GM13977 (cell line): ENCODE measurements at regions not wholly inside any gene's neighbourhood (a gene's known extent, or its start where the extent isn't known, plus 50 kb on each side); places are given as distances from the start of the nearest gene placed in this dataset.
"Not testable (repeated sequence)": the region's sequence is repeated elsewhere in the genome, so short reads cannot be mapped to it uniquely, and the experiment has no call there.

Experiments
- DNase-seq: peaks from one replicate; pipeline ENCODE4 v3.0.0; 2012; ENCODE audit warnings: low spot score
- in situ Hi-C: fragments of 300-500 bp; cut with MboI; formaldehyde crosslinking; loops from one replicate; pipeline ENCODE4 v1.12.0; 2022; ENCODE audit warnings: low sequenced_read_pairs, low pct_unique_long_range_greater_than_20kb, mixed read lengths, inconsistent platforms; ENCODE audit not compliant: unreplicated experiment
- TF ChIP-seq, protein P1 (sequence below): IDR thresholded peaks from 2 replicates; pipeline ENCODE4 v1.5.1; 2012; ENCODE audit warnings: mild to moderate bottlenecking, control low read depth; ENCODE audit not compliant: insufficient read depth; ENCODE audit errors: extremely low read depth, missing control alignments

GRCh38 chr10:37552881-37553280 lies 304.5 kb downstream of the ZNF248 start:
- in situ Hi-C loops: no loop called here
- DNase-seq: no peak
- TF ChIP-seq, protein P1, sequence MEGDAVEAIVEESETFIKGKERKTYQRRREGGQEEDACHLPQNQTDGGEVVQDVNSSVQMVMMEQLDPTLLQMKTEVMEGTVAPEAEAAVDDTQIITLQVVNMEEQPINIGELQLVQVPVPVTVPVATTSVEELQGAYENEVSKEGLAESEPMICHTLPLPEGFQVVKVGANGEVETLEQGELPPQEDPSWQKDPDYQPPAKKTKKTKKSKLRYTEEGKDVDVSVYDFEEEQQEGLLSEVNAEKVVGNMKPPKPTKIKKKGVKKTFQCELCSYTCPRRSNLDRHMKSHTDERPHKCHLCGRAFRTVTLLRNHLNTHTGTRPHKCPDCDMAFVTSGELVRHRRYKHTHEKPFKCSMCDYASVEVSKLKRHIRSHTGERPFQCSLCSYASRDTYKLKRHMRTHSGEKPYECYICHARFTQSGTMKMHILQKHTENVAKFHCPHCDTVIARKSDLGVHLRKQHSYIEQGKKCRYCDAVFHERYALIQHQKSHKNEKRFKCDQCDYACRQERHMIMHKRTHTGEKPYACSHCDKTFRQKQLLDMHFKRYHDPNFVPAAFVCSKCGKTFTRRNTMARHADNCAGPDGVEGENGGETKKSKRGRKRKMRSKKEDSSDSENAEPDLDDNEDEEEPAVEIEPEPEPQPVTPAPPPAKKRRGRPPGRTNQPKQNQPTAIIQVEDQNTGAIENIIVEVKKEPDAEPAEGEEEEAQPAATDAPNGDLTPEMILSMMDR: no peak

DNA sequence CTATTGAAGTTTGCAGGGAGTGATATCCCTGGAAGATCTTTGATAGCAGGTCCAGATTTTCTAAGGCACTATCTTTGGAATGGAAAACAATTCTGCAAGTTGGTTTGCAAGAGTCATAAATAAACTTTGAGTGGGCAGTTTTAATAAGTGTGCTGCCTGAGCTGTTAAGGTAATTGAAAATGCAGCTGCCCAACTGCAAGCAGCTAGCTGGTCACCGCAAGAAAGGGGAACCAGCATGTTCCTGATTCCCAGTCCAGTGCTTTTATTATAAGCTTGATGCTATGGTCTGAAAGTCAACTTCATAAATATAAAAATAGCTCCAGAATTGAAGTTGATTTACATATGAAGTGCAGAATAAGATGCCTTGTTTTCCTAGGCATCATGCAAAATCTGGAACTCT lies 308.4 kb downstream of the ZNF248 start:
- DNase-seq: no peak
- in situ Hi-C loops: no loop called here
- TF ChIP-seq, protein P1: no peak

DNA sequence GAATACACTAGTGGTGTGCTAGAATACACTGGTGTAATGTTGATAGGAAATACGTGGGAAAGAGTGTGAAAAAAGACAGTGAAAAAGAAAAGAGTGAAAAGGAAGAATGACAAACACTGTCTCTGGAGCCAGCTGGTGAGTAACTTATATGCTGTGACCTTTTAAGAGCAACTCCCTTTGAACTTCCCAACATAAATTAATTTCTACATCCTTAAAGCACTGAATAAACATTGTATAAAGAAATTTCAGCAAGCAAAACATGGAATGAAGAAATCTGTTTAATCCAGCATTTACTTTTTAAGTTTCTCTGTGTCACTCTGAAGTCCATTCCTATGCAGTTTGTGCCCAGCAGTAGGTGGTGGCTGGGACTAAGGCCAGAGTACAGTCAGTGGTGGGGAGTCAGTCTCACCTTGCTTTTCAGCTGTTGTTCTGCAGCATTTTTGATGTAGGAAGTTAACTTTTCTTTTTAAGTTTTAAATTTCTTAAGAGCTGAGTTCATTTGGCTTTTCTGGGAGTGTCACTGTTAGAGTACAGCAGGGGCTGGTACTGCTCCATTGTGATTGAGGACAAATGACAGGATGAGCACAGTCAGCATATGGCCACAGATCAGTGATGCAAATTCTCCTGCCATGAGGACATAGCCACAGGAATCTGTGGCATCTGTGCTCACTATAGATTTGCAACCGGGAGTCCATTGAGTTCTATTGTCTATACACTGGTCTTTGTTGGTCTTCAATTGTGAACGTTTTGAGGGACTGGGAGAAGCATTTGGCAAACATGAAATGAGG lies 321.8 kb downstream of the ZNF248 start:
- in situ Hi-C loops: no loop called here
- no peak for DNase-seq
- TF ChIP-seq, protein P1: no peak

- DNase-seq: no peak
- TF ChIP-seq, protein P1: no peak
- in situ Hi-C loops: no loop called here
Observed at GRCh38 chr10:37534166-37534565, 323.2 kb downstream of the ZNF248 start.

- TF ChIP-seq, protein P1: peak; percentile 20
- in situ Hi-C loops, DNase-seq: not testable (repeated sequence)
Observed at GRCh38 chr10:37525410-37525809, 332.0 kb downstream of the ZNF248 start.

- TF ChIP-seq, protein P1: no peak
- in situ Hi-C loops: no loop called here
- DNase-seq: no peak
Observed at GRCh38 chr10:37520488-37520887, 336.9 kb downstream of the ZNF248 start.

GRCh38 chr10:37510520-37510919 lies 346.9 kb downstream of the ZNF248 start:
- in situ Hi-C loops: not testable (repeated sequence)

More at GRCh38 chr10:37510520-37510919, 346.9 kb downstream of the ZNF248 start:
- DNase-seq: not testable (repeated sequence)
